ENCODE measurements at regions not wholly inside any gene's neighbourhood (a gene's known extent, or its start where the extent isn't known, plus 50 kb on each side); places are given as distances from the start of the nearest gene placed in this dataset.

GRCh38 chr5:57716661-57717060 lies 234.1 kb upstream of the ACTBL2 start:
- TF ChIP-seq POLR2A (IDR thresholded peaks at IDR 0.05) (no peak), CTCF (IDR thresholded peaks at IDR 0.05 in 4 of 5, conservative IDR thresholded peaks at IDR 0.05 in 1 of 5) (no peak)
